ENCODE measurements at regions not wholly inside any gene's neighbourhood (a gene's known extent, or its start where the extent isn't known, plus 50 kb on each side); places are given as distances from the start of the nearest gene placed in this dataset.
A peak's percentile ranks its signal among the peaks of the same experiment; 100 is the strongest.

DNA sequence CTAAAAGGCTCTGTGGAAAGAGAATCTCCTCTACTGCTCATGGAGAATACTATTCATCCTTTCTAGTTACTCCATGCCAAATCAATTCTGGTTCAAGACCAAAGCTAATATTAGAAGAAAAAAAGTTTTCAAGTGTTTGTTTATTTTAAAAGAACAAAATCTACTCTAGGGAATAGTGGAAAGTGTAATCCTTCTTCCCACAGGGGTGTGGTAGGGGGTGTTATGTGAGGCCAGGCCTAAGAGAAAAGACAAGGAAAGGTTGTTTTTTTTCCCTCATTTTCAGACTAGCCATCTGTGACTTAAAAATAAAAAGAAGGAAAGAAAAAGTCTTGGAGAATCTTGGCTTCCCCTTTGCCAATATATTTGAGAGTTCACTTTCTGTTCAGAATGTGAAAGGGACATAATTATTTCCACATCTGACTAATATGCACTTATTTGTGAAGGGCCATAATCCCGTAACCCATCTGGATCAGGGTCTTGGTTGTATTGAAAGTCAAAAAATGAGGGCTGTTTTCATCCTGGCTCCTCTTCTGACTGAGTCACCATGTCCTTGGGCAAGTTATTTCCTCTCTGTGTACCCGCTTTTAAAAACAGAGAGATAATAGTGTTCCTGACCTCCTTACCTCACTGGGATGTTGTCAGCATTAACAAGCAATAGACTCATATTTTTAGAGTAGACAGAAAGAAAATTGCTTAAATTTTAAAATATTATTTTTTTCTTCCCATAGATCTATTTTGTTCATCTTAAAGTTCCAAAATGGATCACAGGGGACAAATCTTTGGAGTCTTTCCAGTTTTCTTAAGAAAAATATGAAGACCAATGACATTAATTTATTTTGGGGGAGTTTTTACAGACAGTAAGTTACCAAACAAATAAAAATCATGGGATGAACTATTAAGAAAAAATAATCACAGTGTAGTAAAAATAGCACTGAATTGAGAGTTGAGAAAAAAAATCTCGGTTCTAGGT, 233.7 kb downstream of the IBTK start:
- no peak for DNase-seq

DNA sequence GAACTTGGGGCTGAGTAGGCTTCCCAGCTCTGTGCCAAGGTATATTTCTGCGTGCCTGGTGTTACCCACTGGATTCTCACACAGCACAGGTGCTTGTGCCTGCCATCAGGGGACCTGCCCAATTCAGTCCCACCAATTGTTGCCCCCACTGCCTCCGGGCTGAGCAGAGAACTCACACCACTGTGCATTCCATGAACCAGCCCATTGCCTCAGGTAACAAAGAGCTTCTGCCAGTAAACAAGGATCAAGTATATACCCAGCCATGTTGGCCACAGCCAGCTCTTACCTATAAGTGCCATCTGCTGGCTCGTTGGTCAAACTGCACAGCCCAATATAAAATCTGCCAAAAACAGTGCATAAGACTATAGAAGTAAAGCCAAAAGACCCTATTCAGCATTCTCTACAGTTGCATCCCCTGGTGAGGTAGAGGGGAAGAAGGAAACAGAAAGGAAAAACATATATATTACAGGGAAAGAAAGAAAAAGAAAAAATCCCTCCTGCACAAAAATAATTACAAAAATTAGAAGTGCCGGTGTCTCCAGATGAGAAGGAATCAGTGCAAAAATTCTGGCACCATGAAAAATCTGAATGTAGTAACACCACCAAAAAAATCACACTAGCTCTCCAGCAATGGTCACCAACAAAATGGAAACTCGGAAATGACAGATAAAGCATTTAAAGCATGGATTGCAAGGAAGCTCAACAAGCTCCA, 241.4 kb downstream of the IBTK start:
- DNase-seq, result peak in 1 of 5 experiments; percentile 37

DNA sequence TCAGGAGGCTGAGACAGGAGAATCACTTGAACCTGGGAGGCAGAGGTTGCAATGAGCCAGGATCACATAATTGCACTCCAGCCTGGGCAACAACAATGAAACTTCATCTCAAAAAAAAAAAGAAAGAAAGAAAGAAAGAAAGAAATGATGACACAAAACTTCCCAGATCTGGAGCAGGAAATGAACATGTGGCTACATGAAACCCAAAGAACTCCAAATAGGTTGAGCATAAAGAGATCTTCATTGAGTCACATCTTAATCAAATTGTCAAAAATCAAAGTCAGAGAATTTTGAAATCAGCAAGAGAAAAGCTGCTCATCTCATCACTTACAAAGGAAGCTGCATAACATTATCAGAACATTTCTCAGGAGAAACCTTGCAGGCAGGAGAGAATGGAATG, 247.0 kb downstream of the IBTK start:
- DNase-seq, result no peak

GRCh38 chr6:81999826-82000225, 247.3 kb upstream of the TENT5A start:
- no peak for DNase-seq

GRCh38 chr6:81999270-81999669, 246.8 kb upstream of the TENT5A start:
- DNase-seq, result no peak

DNA sequence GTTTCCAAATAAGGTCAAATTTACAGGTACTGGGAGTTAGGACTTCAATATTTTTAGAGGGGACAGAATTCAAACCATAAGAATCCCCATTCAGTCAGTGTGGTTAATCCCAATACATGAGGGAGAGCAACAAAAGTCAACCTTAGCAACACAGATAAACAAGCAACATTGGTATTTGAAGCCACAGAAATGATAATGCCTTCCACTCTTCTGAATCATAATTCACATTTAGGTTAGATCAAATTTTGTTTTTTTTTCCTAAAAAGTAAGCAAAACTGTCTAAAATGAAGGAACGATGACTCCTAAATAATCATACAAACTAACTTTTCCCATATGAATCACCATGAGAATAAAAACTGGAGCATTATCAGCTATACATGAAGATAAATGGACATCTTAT, 246.0 kb upstream of the TENT5A start:
- no peak for DNase-seq

DNA sequence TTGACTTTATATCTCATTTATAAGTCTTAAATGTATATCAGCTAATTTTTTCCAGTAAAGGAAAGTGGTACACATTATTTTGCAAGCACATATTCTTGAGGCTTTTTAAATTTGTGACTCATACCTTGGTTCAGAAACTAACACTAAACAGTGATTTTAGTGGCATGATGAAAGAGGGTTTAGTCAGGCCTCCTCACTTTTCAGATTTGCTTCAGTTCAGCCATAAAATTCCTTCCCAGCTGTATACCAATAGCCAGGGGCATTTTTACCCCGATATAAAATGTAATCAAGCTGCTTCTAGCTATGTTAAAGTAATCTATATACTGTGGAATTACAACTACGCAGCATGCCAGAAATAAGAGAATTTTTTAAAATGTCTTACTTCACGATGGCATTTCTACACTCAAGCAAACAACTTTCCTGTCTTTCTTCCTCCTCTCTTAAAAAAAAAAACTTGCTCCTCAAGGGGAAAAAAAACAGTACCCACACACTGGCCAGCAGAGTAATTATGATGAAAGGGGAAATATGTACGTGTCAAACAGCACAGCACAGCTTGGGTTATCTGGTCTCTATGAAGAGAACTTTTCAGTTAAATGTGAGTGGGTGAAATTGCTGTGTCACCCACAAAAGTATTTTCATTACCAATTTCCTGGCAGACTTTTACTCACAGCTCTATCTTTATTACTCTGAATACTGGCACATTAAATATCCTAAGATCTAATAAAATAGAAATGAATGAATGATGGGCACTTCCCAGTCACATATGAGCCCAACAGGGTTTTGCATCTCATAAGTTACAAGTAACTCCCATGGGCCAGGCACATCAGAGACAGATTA, 244.8 kb upstream of the TENT5A start:
- DNase-seq, result peak in 1 of 5 experiments; percentile 25

GRCh38 chr6:81996414-81996813, 243.9 kb upstream of the TENT5A start:
- DNase-seq, result peak in 1 of 5 experiments; percentile 60

- DNase-seq, result no peak
Measured at GRCh38 chr6:81995548-81996289, 243.2 kb upstream of the TENT5A start.

DNA sequence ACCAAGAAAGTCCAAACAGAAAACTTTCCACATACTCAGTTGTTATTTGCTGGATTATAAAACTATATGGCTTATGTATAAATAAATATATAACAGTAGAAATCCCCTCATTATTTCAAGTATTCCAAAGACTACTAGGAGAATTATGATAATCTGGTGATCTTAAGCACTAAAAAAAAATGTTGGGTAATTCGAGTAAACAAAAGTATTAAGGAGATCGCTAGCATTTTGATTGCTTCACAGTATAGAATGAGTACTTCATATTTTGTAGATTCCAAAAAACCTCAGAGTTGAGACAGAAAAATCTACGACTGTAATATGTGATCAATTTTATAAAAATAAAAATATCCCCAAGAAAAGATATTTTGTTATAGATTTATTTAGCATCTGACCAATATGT, 236.4 kb upstream of the TENT5A start:
- DNase-seq, result no peak

GRCh38 chr6:81988446-81988845, 236.0 kb upstream of the TENT5A start:
- DNase-seq, result no peak

DNA sequence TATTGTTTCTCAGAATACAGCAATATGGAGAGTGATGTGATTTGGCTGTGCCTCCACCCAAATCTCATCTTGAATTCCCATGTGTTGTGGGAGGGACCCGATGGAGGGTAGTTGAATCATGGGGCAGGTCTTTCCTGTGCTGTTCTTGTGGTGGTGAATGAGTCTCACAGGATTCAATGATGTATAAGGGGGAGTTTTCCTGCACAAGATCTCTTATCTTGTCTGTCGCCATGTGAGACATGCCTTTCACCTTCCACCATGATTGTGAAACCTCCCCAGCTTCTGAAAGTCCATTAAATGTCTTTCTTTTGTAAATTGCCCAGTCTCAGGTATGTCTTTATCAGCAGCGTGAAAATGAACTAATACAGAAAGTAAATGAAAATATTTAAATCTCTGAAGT, 234.8 kb upstream of the TENT5A start:
- no peak for DNase-seq

DNA sequence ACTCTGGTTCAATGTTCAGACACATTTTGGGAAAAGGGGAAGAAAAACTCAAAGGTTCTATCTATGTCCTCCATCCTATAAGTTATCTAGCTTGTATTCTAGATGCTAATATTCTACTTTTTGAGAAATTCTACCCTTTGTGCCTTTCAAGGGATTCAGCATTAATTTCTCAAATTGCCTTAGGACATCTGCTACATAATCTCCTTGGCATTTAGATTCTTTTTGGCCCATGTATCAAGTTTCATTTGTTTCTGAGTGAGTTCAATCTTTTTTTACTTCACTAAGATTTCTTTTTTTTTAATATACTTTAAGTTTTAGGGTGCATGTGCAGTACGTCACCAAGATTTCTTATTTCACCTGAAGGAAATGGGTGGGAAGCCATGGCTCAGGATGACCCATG, 232.7 kb upstream of the TENT5A start:
- DNase-seq, result no peak

GRCh38 chr6:81984599-81984998, 232.1 kb upstream of the TENT5A start:
- DNase-seq, result no peak

DNA sequence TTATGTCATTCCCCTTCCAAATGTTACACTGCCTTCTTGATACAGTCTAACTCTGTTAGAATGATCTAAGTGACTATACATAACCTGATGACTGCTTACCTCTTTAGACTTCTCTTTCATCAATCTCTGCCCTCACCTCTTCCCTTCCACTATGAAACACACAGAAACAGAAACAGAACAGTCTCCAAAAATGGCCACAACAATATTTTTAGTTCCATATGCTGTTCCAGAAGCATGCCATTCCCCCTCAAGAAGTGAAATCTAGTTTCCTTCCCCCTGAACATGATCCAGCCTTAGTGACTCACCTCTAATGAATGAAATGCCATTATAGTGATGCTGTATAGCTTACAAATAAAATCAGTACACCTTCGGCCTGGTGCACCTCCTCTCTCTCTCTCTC, 229.3 kb upstream of the TENT5A start:
- DNase-seq, result no peak

DNA sequence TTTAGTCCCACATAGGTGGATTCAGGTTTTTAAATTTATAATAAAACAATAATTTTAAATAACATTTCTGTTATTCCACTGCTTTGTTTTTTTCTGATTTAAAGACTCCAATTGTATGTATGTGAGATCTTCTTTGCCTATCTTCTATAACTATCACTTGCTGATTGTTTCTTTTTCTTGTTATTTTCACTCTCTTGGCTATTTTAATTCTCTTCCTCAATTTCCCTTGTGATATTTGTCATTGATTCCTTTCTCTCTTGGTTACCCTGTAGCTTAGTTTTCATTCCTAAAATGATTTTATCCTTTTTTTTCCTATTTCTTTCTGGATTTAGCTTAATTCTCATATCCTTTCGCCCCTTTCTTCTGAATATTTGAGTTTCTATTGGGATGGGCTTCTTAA, 227.3 kb upstream of the TENT5A start:
- DNase-seq, result no peak

GRCh38 chr6:81979329-81979728, 226.8 kb upstream of the TENT5A start:
- peak in 1 of 5 experiments; percentile 3 for DNase-seq

GRCh38 chr6:81978230-81978629, 225.7 kb upstream of the TENT5A start:
- DNase-seq, result no peak

DNA sequence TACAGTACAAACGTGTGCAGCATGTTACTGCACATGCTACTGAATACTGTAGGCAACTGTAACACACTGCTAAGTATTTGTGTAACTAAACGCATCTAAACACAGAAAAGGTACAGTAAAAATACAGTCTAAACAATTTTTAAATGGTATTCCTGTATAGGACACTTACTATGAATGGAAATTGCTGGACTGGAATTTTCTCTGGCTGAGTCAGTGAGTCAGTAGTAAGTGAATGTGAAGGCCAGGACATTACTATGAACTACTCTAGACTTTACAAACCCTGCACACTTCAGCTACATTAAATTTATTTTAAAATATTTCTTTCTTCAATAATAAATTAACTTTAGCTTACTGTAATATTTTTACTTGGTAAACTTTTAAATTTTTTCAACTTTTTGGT, 225.0 kb upstream of the TENT5A start:
- no peak for DNase-seq

DNA sequence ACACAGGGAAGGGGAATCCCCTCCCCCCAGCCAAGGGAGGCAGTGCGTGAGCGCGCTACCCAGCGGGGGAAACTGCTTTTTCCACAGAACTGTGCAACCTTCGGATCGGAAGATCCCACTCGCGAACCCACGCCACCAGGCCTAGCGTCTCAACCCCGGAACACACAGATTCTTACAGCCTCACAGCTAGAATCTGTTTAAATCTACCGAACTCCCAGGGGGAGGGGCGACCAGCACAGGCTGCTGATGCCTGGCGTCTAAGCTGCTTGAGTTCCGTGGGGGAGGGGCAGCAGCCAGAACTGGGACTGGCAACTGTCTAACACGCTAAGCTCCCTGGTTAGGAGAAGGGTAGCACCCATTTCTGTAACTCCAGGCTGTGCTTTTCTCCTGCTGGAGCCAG, 217.3 kb upstream of the TENT5A start:
- DNase-seq, result no peak

DNA sequence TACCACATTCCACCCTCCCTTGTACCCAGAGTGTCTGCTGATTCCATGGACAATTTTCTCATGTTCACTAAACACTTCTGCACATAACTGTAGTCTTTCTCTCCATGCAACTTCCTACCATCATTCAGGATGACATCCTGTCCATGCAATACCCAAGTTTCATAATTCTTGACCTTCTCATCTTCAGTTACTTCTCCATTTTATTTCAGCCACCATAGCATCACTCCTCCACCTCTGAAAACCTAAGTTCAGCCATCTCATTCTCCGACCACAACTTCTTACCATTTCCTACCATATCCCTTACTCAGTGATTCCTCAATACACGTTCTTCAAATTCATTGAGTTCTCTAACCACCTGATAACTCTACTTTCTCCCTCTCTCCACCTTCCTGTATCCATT, 216.5 kb upstream of the TENT5A start:
- no peak for DNase-seq

- DNase-seq, result no peak
Measured at GRCh38 chr6:81966968-81967367, 214.5 kb upstream of the TENT5A start.

All from T-helper 2 cell (primary cell).